HG02759 (cell line): ENCODE measurements at regions not wholly inside any gene's neighbourhood (a gene's known extent, or its start where the extent isn't known, plus 50 kb on each side); places are given as distances from the start of the nearest gene placed in this dataset.
"Not testable (repeated sequence)": the region's sequence is repeated elsewhere in the genome, so short reads cannot be mapped to it uniquely, and the experiment has no call there.

Experiments used
- ATAC-seq: cut with Tn5 transposase; IDR thresholded peaks from one replicate; pipeline ENCODE4 v1.9.1; 2021; ENCODE audit warnings: mild to moderate bottlenecking, moderate library complexity; ENCODE audit not compliant: unreplicated experiment

GRCh38 chrX:106220177-106220576 is 52.1 kb downstream of the PWWP3B start:
- ATAC-seq = no peak

- ATAC-seq = no peak
These were observed 75.3 kb downstream of the PWWP3B start for GRCh38 chrX:106243376-106243775.

- no peak for ATAC-seq
These were observed 78.4 kb downstream of the PWWP3B start for GRCh38 chrX:106246511-106246910.

- no peak for ATAC-seq
These were observed 79.1 kb downstream of the PWWP3B start for GRCh38 chrX:106247162-106247561.

GRCh38 chrX:106249706-106250379 is 81.7 kb downstream of the PWWP3B start:
- no peak for ATAC-seq

GRCh38 chrX:106263817-106264216 is 95.7 kb downstream of the PWWP3B start:
- no peak for ATAC-seq

GRCh38 chrX:106273947-106274587 is 106.0 kb downstream of the PWWP3B start:
- ATAC-seq = not testable (repeated sequence)

- ATAC-seq = not testable (repeated sequence)
These were observed 107.1 kb downstream of the PWWP3B start for GRCh38 chrX:106275172-106275571.

- no peak for ATAC-seq
These were observed 110.8 kb downstream of the PWWP3B start for GRCh38 chrX:106278951-106279350.

- ATAC-seq = no peak
These were observed 113.3 kb downstream of the PWWP3B start for GRCh38 chrX:106281383-106281782.

- ATAC-seq = no peak
These were observed 115.7 kb downstream of the PWWP3B start for GRCh38 chrX:106283841-106284240.

- ATAC-seq = no peak
These were observed 116.4 kb downstream of the PWWP3B start for GRCh38 chrX:106284431-106285025.

GRCh38 chrX:106286053-106286650 is 118.0 kb downstream of the PWWP3B start:
- ATAC-seq = no peak

GRCh38 chrX:106290778-106291177 is 122.7 kb downstream of the PWWP3B start:
- ATAC-seq = not testable (repeated sequence)

GRCh38 chrX:106291779-106292390 is 123.8 kb downstream of the PWWP3B start:
- not testable (repeated sequence) for ATAC-seq

- ATAC-seq = no peak
These were observed 132.1 kb downstream of the PWWP3B start for GRCh38 chrX:106300239-106300638.

GRCh38 chrX:106300656-106301055 is 132.6 kb downstream of the PWWP3B start:
- ATAC-seq = no peak

GRCh38 chrX:106302304-106302703 is 134.2 kb downstream of the PWWP3B start:
- no peak for ATAC-seq

GRCh38 chrX:106306391-106306947 is 138.4 kb downstream of the PWWP3B start:
- no peak for ATAC-seq

GRCh38 chrX:106323357-106323756 is 155.3 kb downstream of the PWWP3B start:
- no peak for ATAC-seq

- ATAC-seq = peak; percentile 49
These were observed 163.5 kb downstream of the PWWP3B start for GRCh38 chrX:106331606-106332005.
